ENCODE measurements at regions not wholly inside any gene's neighbourhood (a gene's known extent, or its start where the extent isn't known, plus 50 kb on each side); places are given as distances from the start of the nearest gene placed in this dataset.

DNA sequence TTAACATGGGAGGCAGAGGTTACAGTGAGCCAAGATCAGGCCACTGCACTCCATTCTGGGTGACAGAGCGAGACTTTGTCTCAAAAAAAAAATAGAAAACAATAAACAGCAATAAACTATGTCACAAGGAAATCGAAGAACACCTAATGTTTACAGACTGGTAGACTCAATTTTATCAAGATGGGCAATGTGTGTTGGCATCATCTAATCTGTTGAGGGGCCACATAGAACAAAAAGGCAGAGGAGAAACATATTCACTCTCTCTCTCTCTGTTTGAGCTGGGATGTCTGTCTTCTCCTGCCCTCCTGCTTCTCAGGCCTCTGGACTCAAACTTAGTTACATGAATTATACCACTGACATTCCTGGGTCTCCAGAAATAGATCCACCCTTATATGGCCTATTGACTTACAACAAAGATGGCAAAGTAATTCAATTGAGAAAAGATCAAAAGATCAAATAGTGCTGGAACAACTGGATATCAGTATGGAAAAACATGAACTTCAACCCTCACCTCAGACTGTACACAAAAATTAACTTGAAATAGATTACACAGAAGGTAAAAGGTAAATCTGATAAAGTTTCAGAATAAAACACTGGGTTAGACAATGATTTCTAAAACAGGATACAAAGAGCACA lies 703.8 kb upstream of the CRIM1 start:
- no peak overlapping the region for H3K9ac ChIP-seq (ENCODE audit: low read length)
- no peaks in the 10 kb centered on the region for H3K4me1 ChIP-seq (ENCODE audit: insufficient read depth, low read length)
- H3K36me3 ChIP-seq (ENCODE audit: low read depth, low read length) = no peaks in the 10 kb centered on the region
- H3K9me3 ChIP-seq (ENCODE audit: low read length) = no peaks in the 10 kb centered on the region
- H3K79me2 ChIP-seq (ENCODE audit: low read length) = no peaks in the 10 kb centered on the region
- no TSS peak for BruUV-seq (replicated peaks)
- no peak for TF ChIP-seq CTCF (conservative IDR thresholded peaks at IDR 0.05; ENCODE audit: low read depth, low read length)
- no peak for TF ChIP-seq EZH2phosphoT487 (IDR thresholded peaks at IDR 0.05; ENCODE audit: borderline replicate concordance, low read length)
- TF ChIP-seq EZH2 (IDR thresholded peaks at IDR 0.05; ENCODE audit: low read length, unreplicated experiment) = no peak
- H3K9me2 ChIP-seq (replicated peaks; ENCODE audit: low read length) = no peaks in the 10 kb centered on the region
- H3K4me2 ChIP-seq (ENCODE audit: low read length) = no peak overlapping the region
- H4K20me1 ChIP-seq (ENCODE audit: low read length) = no peaks in the 10 kb centered on the region
- no peak overlapping the region for H3K27ac ChIP-seq (ENCODE audit: low read length)
- no peaks in the 10 kb centered on the region for H3K27me3 ChIP-seq (ENCODE audit: low read length)
- ATAC-seq (no peak), DNase-seq (no peak)
- intact Hi-C loops (cut with micrococcal nuclease) = no loop called here
- ChIA-PET POLR2A (ENCODE audit: unreplicated experiment) (no interaction called here), CTCF (no interaction called here)
- H2AFZ ChIP-seq (ENCODE audit: low read length) = no peak overlapping the region
- no peak overlapping the region for H3K4me3 ChIP-seq (ENCODE audit: low read length)
- H3F3A ChIP-seq (ENCODE audit: low read length, unreplicated experiment) = no peaks in the 10 kb centered on the region

DNA sequence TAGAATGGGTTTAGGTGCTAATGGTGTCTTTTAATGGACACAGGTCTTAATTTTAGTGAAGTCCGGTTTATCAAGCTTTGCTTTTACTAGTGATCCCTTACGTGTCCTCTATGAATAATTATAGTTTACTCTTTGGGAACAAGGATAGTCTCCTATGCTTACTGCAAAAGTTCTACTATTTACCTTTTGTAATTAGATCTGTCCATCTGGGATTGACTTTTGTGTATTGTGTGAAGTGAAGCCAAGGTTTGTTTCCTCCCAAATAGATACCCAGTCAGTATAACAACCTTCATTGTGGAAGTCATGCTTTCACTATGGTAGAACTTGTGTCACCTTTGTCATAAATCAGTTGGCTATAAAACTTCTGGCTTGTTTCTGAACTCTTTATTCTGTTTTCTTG lies 740.9 kb upstream of the CRIM1 start:
- Histone ChIP-seq H3K4me2 (ENCODE audit: low read length) (no peak overlapping the region), H3K27ac (ENCODE audit: low read length) (no peak overlapping the region), H3K27me3 (ENCODE audit: low read length) (no peaks in the 10 kb centered on the region; the same call in 1 of the 2 replicates), H3F3A (ENCODE audit: low read length, unreplicated experiment) (no peaks in the 10 kb centered on the region), H4K20me1 (ENCODE audit: low read length) (no peaks in the 10 kb centered on the region), H3K36me3 (ENCODE audit: low read depth, low read length) (no peaks in the 10 kb centered on the region), H3K9ac (ENCODE audit: low read length) (no peak overlapping the region), H3K4me3 (ENCODE audit: low read length) (no peak overlapping the region), H3K79me2 (ENCODE audit: low read length) (no peaks in the 10 kb centered on the region), H3K4me1 (ENCODE audit: insufficient read depth, low read length) (no peaks in the 10 kb centered on the region), H3K9me2 (replicated peaks; ENCODE audit: low read length) (no peaks in the 10 kb centered on the region), H3K9me3 (ENCODE audit: low read length) (no peaks in the 10 kb centered on the region), H2AFZ (ENCODE audit: low read length) (no peak overlapping the region)
- POLR2A ChIA-PET (ENCODE audit: unreplicated experiment) = no interaction called here
- intact Hi-C loops (cut with micrococcal nuclease) = no loop called here
- ATAC-seq (no peak), DNase-seq (no peak)
- CTCF ChIA-PET = no interaction called here
- no peak for TF ChIP-seq CTCF (conservative IDR thresholded peaks at IDR 0.05; ENCODE audit: low read depth, low read length)
- no TSS peak for BruUV-seq (replicated peaks)

DNA sequence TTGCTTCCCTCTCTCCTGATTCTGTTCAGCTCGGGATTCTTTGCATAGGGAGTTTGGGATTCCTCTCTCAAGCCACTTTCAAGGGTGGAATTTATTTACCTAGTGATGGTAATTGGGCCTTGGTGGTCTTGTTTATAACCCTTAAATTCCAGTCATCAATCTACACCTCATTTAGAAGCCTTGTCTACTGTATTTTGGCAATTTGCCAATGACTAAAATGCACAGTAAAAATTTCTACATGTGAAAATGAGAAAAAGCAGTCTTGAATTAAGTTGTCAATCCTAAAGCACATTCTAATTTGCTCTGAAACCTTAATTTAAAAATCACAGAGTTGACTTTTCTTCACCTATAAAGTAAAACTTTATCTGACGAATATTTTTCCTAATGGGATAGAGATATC lies 749.2 kb upstream of the CRIM1 start:
- no peaks in the 10 kb centered on the region for H3K4me1 ChIP-seq (ENCODE audit: insufficient read depth, low read length)
- H3K27ac ChIP-seq (ENCODE audit: low read length) = no peak overlapping the region
- no peaks in the 10 kb centered on the region for H3K9me2 ChIP-seq (replicated peaks; ENCODE audit: low read length)
- no peaks in the 10 kb centered on the region; the same call in 1 of the 2 replicates for H3K27me3 ChIP-seq (ENCODE audit: low read length)
- ChIA-PET POLR2A (ENCODE audit: unreplicated experiment) (no interaction called here), CTCF (no interaction called here)
- no peak overlapping the region for H2AFZ ChIP-seq (ENCODE audit: low read length)
- DNase-seq (no peak), ATAC-seq (no peak)
- H3K36me3 ChIP-seq (ENCODE audit: low read depth, low read length) = no peaks in the 10 kb centered on the region
- H3K4me3 ChIP-seq (ENCODE audit: low read length) = no peak overlapping the region
- intact Hi-C loops (cut with micrococcal nuclease) = no loop called here
- no peaks in the 10 kb centered on the region for H3K79me2 ChIP-seq (ENCODE audit: low read length)
- no peaks in the 10 kb centered on the region for H3F3A ChIP-seq (ENCODE audit: low read length, unreplicated experiment)
- no peak overlapping the region for H3K9ac ChIP-seq (ENCODE audit: low read length)
- no peak for TF ChIP-seq EZH2phosphoT487 (IDR thresholded peaks at IDR 0.05; ENCODE audit: borderline replicate concordance, low read length)
- no peak for TF ChIP-seq EZH2 (IDR thresholded peaks at IDR 0.05; ENCODE audit: low read length, unreplicated experiment)
- no peak for TF ChIP-seq CTCF (conservative IDR thresholded peaks at IDR 0.05; ENCODE audit: low read depth, low read length)
- no peaks in the 10 kb centered on the region for H4K20me1 ChIP-seq (ENCODE audit: low read length)
- no peak overlapping the region for H3K4me2 ChIP-seq (ENCODE audit: low read length)
- H3K9me3 ChIP-seq (ENCODE audit: low read length) = no peaks in the 10 kb centered on the region; the same call in 1 of the 2 replicates
- no TSS peak for BruUV-seq (replicated peaks)
